Lung (tissue), 11 donors: ENCODE measurements at regions not wholly inside any gene's neighbourhood (a gene's known extent, or its start where the extent isn't known, plus 50 kb on each side); places are given as distances from the start of the nearest gene placed in this dataset.
A peak's percentile ranks its signal among the peaks of the same experiment; 100 is the strongest.

Experiments used
- ATAC-seq: fragments of 200-7000 bp; cut with Tn5 transposase; one replicate; pipeline ENCODE4 v1.9.1; 2020; ENCODE audit warnings: moderate number of reproducible peaks; ENCODE audit not compliant: insufficient read depth, low FRiP score
- DNase-seq, 3 donors: peaks; one replicate each; pipeline ENCODE4 v3.0.0-alpha.2; 2013 to 2017
- H3K27ac ChIP-seq, 2 donors: one replicate each; pipeline ENCODE4 v1.5.1; 2013; ENCODE audit warnings: mild to moderate bottlenecking in 2 of 2, moderate library complexity in 2 of 2, control low read depth in 1 of 2, inconsistent platforms in 1 of 2, low read depth in 1 of 2, low read length in 1 of 2
- H3K27me3 ChIP-seq, 3 donors: one replicate each; pipeline ENCODE4 v1.5.1; 2013; ENCODE audit warnings: low read length in 2 of 3; ENCODE audit not compliant: control insufficient read depth in 3 of 3, insufficient read depth in 3 of 3
- H3K36me3 ChIP-seq, 4 donors: one replicate each; pipeline ENCODE4 v1.5.1; 2013; ENCODE audit warnings: low read length in 4 of 4, mild to moderate bottlenecking in 1 of 4, moderate library complexity in 1 of 4; ENCODE audit not compliant: control insufficient read depth in 4 of 4, insufficient read depth in 4 of 4
- H3K4me1 ChIP-seq, 5 donors: one replicate each; pipeline ENCODE4 v1.5.1; 2013; ENCODE audit warnings: low read length in 5 of 5, mild to moderate bottlenecking in 2 of 5, moderate library complexity in 1 of 5; ENCODE audit not compliant: control insufficient read depth in 5 of 5, insufficient read depth in 5 of 5
- H3K4me3 ChIP-seq: one replicate; pipeline ENCODE4 v1.5.1; 2013; ENCODE audit warnings: mild to moderate bottlenecking, control low read depth, moderate library complexity
- H3K9ac ChIP-seq, 2 donors: one replicate each; pipeline ENCODE4 v1.5.1; 2013; ENCODE audit warnings: low read length in 2 of 2, control low read depth in 1 of 2; ENCODE audit not compliant: insufficient read depth in 1 of 2
- H3K9me3 ChIP-seq, 4 donors: one replicate each; pipeline ENCODE4 v1.5.1; 2013; ENCODE audit warnings: low read length in 3 of 4, mild to moderate bottlenecking in 1 of 4, moderate library complexity in 1 of 4; ENCODE audit not compliant: control insufficient read depth in 4 of 4, insufficient read depth in 3 of 4
- CTCF ChIP-seq: IDR thresholded peaks from 2 replicates; pipeline ENCODE4 v1.5.1; 2012; ENCODE audit warnings: mild to moderate bottlenecking; ENCODE audit errors: control extremely low read depth, extremely low read depth
- WGBS, 2 donors: extraction: QIAGEN DNeasy Blood & Tissue Kit; methylation state at CpG; one replicate each; pipeline ENCODE4 v1.1.7; 2013; 5-methylcytosine and 5-hydroxymethylcytosine counted together
- donor health status: control.
- donor health status: control.
- donor health status: Bipolar disorder and iron deficiency.
- donor health status: healthy.
- donor health status: DM: yes; HTN: yes; CAD: no.

GRCh38 chrX:115894087-115894486 lies 276.5 kb upstream of the AGTR2 start:
- Histone ChIP-seq H3K4me3 (no peak overlapping the region), H3K27me3 (peaks cover 0 to 3% (median 0%) of the 10 kb centered on the region in 3 donors), H3K9ac (no peak overlapping the region), H3K27ac (no peak overlapping the region), H3K4me1 (peaks cover 0 to 6% (median 0%) of the 10 kb centered on the region in 5 donors), H3K36me3 (peaks cover 0 to 2% (median 0%) of the 10 kb centered on the region in 4 donors), H3K9me3 (peaks cover 0 to 4% (median 3%) of the 10 kb centered on the region in 4 donors)
- DNase-seq: peak in 2 of 3 donors; percentile 61 to 86
- TF ChIP-seq CTCF: peak; percentile 2
- no peak for ATAC-seq
- 39 to 95% methylated on average over 4 of the region's 4 CpGs for WGBS, 2 donors

- ATAC-seq (no peak), DNase-seq (peak in 1 of 3 donors; percentile 36)
- no peak overlapping the region for H3K4me3 ChIP-seq
- no peaks in the 10 kb centered on the region for H3K36me3 ChIP-seq
- peaks cover 0 to 6% (median under 1%) of the 10 kb centered on the region in 4 donors for H3K9me3 ChIP-seq
- H3K9ac ChIP-seq: no peak overlapping the region
- 84 to 91% methylated on average over 5 to 6 of the region's 6 CpGs for WGBS, 2 donors
- no peak overlapping the region for H3K27ac ChIP-seq
- H3K27me3 ChIP-seq: peaks cover 0 to 3% (median 0%) of the 10 kb centered on the region in 3 donors
- peaks cover 0 to 6% (median 0%) of the 10 kb centered on the region in 5 donors for H3K4me1 ChIP-seq
- TF ChIP-seq CTCF: no peak
Observed at GRCh38 chrX:115895678-115896329, 274.7 kb upstream of the AGTR2 start.

DNA sequence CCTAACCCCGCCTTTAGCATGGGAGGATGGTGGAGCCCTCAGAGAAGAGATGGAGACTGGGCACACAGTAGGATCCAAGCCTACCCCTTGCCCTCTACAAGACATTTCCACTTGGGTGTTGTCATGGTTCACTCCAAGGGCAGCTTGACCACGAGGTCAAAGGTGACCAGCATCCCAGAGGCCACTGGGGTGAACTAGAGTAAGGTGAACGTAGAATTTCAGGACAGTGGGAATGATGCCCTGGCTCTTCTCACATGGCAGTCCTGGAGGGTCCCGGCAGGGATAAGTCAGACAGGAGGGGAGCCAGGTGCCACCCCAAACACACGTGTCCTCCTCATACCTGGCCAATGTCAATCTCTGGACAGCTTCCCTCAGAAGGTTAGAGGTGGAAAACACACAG lies 274.2 kb upstream of the AGTR2 start:
- TF ChIP-seq CTCF: no peak
- no peaks in the 10 kb centered on the region for H3K36me3 ChIP-seq
- H3K4me3 ChIP-seq: no peak overlapping the region
- peaks cover 0 to 3% (median 0%) of the 10 kb centered on the region in 3 donors for H3K27me3 ChIP-seq
- no peak for DNase-seq
- H3K4me1 ChIP-seq: peaks cover 0 to 6% (median 0%) of the 10 kb centered on the region in 5 donors
- peaks cover 0 to 6% (median under 1%) of the 10 kb centered on the region in 4 donors for H3K9me3 ChIP-seq
- H3K27ac ChIP-seq: no peak overlapping the region
- ATAC-seq: no peak
- WGBS, 2 donors: 79 to 92% methylated on average over 2 to 5 of the region's 5 CpGs
- no peak overlapping the region for H3K9ac ChIP-seq
